GM21619 (cell line): ENCODE measurements at regions not wholly inside any gene's neighbourhood (a gene's known extent, or its start where the extent isn't known, plus 50 kb on each side); places are given as distances from the start of the nearest gene placed in this dataset.

Experiments used
- ATAC-seq: cut with Tn5 transposase; IDR thresholded peaks from one replicate; pipeline ENCODE4 v1.9.1; 2021; ENCODE audit not compliant: unreplicated experiment

- no peak for ATAC-seq
Observed at GRCh38 chr6:87938287-87938686, 109.4 kb upstream of the SPACA1 start.

GRCh38 chr6:87936065-87936464 lies 111.6 kb upstream of the SPACA1 start:
- no peak for ATAC-seq

DNA sequence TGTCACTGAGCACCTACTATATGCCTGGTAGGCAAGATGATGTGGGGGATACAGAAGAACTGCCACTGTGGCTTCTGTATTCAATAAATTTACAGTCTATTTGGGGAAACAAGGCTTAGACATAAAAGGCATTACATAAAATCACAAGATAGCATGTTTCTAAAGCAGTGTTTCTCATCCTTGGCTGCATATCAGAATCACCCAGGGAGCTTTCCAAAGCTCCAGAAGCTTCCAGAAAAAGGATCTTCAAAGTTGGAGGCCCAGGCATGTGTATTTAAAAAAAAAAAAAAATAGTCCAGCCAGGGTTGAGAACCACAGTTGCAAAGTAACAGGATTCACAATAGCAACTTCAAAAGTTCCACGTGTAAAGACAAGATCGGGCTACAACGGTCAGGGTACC lies 112.4 kb upstream of the SPACA1 start:
- no peak for ATAC-seq

DNA sequence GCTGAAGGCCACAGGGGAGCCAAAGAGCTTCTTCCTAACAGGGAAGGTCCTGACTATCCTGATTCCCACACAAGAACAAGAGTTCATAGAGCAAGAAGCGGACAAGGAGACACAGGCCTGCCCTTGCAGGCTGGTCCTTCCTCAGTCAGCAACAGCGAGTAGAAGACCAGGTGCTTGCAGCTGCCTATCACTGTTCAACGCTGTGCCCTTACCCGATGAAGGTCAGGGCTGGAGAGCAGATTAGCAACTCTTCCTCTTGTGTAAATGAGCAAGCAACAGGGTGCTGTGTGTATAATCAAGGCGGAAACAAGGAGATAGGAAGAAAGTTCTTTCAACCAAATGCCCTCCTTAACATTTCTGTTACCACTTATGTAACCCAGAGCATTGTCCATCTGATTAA lies 115.3 kb upstream of the SPACA1 start:
- no peak for ATAC-seq

DNA sequence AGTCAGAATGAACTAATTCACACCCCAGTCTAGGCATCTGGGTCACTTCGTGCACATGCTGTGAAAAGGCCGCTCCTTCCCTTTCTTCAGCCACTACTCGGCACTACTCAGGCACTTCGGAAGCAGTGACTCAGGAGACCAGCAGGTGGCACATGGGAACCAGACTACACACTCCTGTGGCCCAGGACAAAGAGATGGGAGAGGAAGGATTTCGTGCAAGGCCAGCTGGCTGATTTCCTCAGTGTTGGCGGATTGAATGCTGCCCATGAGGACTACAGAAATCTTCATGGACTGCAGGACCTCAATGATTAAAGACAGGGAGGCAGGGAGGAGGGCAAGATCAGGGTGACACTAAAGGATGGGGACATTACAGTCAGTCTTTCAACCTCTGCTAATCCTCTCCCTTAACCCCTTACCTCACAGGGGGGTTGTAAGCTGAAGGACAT lies 117.8 kb upstream of the SPACA1 start:
- ATAC-seq = peak; percentile 63

DNA sequence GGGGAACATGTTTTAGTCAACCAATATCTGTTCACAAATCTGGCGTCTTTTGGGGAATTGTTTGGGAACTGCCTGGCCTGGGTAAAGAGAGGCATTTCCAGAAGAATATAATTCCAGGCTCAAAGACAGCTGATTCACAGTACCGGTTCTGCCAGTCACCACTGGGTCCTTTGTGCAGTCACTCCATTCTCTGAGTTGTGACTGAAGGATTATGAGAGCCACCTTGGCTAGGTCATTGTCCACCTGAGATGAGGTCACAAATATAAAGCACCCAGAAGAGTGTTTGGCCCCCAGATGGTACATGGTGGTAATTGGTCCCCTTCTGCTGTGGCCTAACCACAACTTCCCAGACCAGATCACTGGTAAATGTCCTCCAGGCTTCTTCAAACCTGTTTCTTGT lies 121.0 kb upstream of the SPACA1 start:
- ATAC-seq = no peak

GRCh38 chr6:87926072-87926471 lies 121.6 kb upstream of the SPACA1 start:
- no peak for ATAC-seq

- peak; percentile 50 for ATAC-seq
Observed at GRCh38 chr6:87925373-87926060, 122.1 kb upstream of the SPACA1 start.

GRCh38 chr6:87923389-87924050 lies 124.1 kb upstream of the SPACA1 start:
- no peak for ATAC-seq

- ATAC-seq = peak; percentile 74
Observed at GRCh38 chr6:87922947-87923330, 124.7 kb upstream of the SPACA1 start.

- peak; percentile 13 for ATAC-seq
Observed at GRCh38 chr6:87922196-87922946, 125.3 kb upstream of the SPACA1 start.

DNA sequence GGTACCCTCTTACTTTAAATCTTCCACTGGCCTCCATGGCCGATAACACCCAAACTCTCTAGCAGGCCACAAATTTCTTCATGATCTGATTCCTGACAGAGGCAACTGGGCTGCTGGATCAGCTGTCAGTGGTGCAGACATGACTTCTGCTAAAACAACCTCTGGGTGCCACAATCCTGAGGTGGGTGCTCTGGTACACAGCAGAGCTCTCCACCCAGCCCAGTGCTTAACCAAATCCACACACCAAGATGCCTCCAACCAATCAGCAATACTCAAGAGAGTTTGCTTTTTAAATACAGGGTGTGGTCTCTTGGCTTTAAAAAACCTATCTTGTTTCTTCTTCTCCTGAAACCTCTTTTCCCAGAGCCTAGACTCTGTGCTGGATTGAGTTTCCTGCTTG lies 126.6 kb upstream of the SPACA1 start:
- ATAC-seq = no peak

DNA sequence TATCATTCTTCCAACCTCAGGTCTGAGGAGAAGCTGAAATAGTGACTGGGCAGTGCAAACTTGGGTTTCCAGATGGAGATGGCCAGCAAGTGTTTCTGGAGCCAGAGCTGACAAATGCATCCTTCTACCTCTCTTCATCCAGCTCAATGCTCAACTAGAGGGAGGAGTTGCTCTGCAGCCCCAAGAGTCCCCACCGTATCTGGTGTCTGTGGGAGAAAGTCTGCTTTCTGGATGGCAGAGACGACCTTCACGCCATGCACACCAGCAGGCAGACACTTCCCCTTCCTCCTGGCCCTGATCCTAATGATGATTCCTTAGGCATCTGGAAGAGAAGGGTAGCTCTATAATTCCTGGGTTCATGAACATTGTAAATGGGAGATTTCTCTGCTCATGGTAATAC lies 127.4 kb upstream of the SPACA1 start:
- no peak for ATAC-seq

GRCh38 chr6:87919416-87919815 lies 128.2 kb upstream of the SPACA1 start:
- no peak for ATAC-seq

GRCh38 chr6:87919001-87919400 lies 128.6 kb upstream of the SPACA1 start:
- ATAC-seq = no peak

- ATAC-seq = no peak
Observed at GRCh38 chr6:87918461-87918941, 129.1 kb upstream of the SPACA1 start.

DNA sequence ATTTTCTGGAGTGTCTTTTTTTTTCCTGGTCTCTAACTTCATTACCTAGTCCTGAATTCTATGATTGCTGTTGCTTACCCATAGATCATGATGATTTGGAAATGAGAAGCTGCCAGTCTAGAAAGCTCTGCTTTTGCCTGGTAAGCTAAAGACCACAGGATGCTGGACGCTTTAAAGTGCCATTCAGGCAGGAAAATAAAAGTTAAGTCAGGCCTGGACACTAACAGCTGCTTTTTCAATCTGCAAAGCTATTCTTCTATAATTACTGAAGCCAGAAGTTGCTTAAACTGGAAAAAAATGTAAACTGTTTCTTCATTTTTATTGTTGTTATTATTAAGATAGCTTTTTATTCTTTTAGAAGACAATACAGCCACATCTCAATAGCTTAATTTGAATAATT lies 129.8 kb upstream of the SPACA1 start:
- ATAC-seq = no peak

GRCh38 chr6:87916446-87916845 lies 131.2 kb upstream of the SPACA1 start:
- ATAC-seq = no peak

DNA sequence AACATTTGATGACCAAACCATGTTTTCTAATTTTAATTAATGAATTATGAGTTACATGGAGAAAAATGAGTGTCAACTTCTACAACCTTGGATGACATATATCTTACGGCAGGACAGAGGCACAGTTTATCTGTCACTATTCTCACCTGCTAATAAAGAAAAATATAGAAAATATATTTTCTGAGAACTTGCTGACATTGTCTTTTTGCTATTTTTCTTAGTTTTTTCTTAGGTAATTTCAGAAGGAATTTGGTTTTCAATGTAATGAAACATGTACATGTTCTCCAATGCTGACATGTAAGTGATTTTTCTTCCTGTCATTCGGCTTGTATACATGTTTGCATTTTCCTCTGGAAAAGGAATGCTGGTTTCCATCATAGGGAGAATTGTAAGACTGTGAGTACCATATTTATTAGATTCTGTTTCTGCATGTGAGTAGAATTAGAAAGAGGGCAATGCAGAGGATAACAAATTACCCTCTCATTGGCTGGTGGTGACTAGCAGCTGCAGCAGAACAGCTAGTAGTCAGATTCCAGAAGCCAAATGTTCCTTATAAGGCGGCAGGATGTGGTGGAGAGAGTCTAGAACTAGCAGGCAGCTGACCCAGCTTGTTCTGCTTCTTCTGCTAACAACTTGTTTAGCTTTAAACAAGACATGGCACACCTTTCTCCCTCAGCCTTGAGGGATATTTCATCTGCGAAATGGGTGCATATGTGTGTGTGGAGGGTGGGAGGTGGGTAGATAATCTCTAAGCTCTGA lies 132.8 kb upstream of the SPACA1 start:
- ATAC-seq = no peak

DNA sequence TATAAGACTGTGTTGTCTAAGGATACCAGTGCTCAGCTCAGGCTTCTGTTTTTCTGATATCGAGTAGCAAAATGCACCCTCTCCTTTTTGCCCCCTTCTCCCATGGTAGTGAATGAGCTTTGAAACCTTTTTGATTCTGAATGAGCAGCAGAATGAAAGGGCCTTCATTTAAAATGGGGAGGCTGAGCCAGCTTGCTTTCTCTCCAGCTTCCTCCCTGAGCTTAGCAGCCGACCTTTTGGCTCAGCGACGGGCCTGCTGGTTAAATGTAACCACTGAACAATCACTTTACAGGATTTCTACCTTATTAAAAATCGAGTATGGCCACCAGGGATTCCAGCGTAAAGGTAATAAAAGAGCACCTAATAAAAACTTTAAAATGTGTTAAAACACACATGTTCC lies 133.7 kb upstream of the SPACA1 start:
- ATAC-seq = no peak

DNA sequence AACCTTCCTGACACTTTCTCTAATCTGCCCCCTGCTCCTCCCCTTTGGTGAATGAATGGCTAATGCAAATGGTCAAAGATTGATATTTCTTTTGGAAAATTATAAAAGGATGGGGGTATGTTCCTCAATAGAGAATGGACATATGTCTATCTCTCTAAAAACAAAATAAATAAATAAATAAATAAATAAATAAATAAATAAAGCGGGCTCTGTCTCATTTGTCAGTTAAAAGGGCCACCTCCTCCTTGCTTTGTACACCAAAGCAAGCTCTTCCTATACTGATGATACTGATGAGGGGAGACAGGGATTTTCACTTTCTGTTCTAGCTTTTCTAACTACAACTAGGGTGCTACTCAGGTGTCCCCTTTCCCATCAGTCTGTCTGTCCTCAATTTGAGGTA lies 135.5 kb upstream of the SPACA1 start:
- no peak for ATAC-seq
